Frontal cortex (tissue), 3 donors: ENCODE measurements at regions not wholly inside any gene's neighbourhood (a gene's known extent, or its start where the extent isn't known, plus 50 kb on each side); places are given as distances from the start of the nearest gene placed in this dataset.

Experiments
- DNase-seq, 2 donors: peaks; one replicate each; pipeline ENCODE4 v3.0.0; 2012; ENCODE audit warnings: low spot score in 2 of 2
- FAIRE-seq: peaks from 2 replicates; lab custom pipeline; 2012; peaks lifted over from hg19 to GRCh38; lab: Jason Lieb, UNC
- donor health status: control.
- donor health status: control.
- donor health status: control.

DNA sequence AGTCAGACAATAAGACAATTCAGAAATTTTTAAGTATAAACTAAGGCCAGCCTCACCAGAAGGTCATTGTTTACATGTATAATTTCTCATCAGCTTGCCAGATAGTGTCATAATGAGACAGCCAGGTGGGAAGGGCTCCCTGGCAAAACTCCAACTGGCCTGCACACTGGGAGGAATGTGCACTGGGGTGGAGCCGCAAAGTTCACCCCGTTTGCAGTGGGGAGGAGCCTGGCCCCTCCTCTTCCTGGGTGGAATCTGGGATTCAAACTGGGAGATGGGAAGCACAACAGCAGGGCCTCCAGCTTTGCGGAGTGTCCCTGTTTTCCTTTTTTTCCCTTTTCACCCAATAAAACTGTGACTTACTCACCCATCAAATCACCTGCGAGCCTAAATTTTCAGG, 329.9 kb downstream of the SMARCA1 start:
- FAIRE-seq = no peak
- DNase-seq = no peak

DNA sequence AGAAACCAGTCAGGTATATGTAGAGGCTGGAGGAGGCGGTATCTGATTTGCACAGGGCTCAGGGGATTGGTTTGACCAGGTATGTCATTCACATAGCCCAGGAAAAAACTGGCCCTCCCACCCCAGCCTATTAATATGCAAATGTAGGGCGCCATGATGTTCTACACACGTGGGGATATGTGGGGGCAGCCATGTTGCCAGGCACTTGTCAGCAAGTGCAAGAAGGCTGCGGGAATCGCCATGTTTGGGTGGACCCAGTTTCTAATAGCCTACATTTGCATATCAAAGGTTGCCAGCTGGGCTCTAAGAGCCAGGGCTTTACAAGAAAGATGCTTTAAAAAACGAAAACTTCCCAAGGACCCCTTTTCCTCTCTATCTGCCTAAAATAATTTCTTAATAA, 335.1 kb downstream of the SMARCA1 start:
- no peak for FAIRE-seq
- no peak for DNase-seq

DNA sequence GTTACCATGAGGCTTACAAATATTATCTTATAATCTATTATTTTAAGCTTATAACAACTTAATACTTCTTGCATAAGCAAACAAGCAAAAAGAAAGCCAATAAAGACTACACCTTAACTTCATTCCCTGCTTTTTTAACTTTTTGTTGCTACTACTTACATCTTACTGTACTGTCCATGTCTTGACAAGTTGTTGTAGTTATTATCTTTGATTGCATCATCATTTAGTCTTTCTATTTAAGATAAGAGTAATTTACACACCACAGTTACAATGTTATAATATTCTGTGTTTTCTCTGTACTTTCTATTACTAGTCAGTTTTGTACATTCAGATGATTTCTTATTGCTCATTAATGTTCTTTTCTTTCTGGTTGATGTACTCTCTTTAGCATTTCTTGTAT, 346.6 kb downstream of the SMARCA1 start:
- DNase-seq (no peak), FAIRE-seq (no peak)

DNA sequence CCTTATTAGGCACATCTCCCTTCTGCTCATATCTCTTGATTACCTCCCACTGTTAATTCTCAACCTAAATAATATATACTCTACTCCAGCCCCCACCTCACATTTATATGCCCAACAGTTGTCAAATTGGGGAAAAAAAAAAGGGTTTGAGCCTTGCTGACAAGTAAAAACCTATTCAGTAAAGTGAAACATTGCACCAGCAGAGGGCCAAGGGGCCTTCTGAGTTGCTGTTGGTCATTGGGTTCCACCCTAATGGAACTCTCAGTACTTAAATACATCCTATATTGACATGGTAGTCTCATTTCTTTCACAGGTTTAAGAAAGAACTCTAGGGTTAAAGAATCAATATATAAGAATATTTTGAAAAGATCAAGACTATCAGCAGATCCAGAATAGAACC, 362.2 kb downstream of the SMARCA1 start:
- no peak for FAIRE-seq
- DNase-seq = no peak

DNA sequence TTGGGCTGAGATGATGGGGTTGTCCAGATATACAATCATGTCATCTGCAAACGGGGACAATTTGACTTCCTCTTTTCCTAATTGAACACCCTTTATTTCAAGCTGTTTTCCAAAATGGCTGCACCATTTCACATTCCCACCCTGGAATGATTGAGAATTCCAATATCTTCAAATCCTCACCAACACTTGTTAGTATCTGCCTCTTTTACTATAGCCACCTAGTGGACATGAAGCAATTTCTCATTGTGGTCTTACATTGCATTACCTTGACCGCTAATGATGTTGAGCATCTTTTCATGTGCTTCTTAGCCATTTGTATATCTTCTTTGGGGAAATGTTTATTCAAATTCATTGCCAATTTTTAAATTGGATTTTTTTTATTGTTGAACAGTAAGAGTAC, 364.8 kb downstream of the SMARCA1 start:
- no peak for FAIRE-seq
- no peak for DNase-seq

DNA sequence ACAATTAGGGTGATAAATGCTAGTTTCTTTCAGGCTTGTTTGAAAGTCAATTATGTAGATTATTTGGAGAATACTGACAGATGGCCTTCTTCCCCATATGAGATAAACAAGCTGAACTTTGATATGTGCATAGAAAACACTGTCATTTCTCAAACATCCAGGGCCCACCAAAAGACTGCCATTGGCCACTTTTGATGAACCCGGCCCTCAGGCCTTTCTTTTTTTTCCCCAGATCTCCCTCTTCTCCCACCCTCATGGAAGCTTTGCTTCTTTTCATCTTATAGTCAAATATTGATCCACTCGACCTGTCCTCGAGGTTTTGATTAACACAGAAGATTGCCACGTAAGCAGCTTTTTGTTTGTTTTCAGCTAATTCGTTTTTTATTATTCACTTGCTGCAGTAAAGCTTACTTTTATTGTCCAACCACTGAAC, 377.4 kb downstream of the SMARCA1 start:
- DNase-seq (no peak), FAIRE-seq (no peak)

DNA sequence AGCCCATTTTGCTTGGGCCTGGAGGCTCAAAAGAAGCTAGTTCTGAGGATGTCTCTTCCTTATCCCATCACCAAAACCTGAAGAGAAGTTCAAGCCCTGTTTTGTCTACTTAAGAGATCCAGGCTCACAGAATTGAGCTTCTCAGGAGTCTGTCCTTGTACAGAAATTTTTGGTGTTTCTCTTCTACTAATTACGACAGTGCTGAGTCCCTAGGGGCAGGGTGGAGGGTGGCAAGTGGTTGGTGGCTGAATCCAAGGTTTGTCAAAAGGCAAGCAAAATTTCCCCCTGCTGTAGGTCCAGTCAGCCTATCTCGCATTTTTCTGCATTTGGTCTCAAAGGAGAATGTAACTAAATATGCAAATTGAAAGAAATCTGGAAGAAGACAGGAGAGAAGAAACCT, 377.9 kb downstream of the SMARCA1 start:
- FAIRE-seq (no peak), DNase-seq (no peak)

DNA sequence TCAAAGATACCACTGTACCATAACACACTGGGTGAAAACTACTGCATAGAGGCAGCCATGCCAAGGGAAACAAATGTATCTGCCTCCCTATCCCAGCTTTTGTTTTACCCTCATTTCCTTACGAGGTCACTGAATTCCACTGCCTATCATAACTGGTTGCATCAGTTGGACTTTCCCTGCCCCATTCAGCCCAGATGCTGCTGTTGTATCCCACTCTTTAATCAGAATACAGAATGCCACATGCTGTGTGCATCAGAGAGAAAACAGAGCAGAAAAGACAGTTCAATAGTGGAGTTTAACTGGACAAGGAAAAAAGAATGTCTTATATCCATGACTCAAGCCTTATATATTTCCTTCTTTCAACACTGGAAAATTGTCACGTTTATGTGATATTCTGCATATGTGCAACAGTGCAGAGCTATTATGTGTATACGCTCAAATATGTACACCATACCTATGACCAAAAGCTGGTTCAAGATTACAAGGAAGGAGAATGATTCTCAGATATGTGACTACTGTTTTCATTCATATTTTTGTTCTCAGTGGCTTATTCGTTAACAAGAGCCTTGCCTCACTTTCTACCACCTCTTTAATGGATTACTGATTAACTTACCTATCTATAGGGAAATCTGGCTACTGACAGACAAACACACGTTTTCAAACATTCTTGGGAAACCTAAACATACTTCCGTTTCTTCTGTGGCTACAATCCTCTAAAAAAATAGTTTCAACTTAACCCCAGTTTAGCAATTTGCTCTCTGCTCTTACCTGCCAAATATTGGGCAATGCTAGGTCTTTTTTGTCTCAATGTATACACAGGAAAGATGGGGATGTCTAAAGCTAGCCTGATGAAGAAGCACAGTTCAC, 378.9 kb downstream of the SMARCA1 start:
- no peak for FAIRE-seq
- DNase-seq = no peak

DNA sequence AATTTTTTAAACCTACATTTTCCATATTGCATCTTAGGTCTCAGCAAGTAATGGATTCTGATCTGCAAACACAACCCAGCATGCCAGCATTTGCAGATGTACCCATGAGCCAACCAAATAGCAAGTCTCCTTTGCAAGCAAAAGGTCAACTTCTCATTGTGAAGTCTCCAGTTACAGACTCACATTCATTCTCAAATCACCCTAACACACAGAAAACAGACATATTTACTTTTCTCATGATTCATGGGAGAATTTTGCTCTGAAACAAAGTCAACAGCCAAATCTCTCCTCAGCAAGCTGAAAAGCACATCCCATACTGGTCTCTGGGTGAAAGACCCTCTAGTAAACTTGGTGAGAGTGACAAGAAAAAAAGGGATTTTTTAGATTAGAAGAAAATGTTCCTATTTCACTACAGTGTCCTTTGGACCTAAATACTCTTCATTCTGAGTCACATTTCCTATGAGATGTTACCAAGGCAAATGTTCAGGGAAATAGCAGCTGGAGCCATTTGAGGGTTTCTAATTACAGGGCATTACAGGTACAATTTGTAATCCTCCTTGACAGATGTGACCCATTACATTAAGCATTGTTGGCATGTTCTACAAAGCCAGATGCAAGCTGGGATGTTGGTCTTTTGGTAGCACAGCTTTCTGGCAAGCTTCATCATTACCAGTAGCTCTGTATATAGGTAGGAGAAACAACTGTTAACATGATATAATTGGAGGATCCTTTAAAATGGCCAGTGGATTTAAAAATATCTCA, 383.3 kb downstream of the SMARCA1 start:
- FAIRE-seq = no peak
- DNase-seq = no peak

DNA sequence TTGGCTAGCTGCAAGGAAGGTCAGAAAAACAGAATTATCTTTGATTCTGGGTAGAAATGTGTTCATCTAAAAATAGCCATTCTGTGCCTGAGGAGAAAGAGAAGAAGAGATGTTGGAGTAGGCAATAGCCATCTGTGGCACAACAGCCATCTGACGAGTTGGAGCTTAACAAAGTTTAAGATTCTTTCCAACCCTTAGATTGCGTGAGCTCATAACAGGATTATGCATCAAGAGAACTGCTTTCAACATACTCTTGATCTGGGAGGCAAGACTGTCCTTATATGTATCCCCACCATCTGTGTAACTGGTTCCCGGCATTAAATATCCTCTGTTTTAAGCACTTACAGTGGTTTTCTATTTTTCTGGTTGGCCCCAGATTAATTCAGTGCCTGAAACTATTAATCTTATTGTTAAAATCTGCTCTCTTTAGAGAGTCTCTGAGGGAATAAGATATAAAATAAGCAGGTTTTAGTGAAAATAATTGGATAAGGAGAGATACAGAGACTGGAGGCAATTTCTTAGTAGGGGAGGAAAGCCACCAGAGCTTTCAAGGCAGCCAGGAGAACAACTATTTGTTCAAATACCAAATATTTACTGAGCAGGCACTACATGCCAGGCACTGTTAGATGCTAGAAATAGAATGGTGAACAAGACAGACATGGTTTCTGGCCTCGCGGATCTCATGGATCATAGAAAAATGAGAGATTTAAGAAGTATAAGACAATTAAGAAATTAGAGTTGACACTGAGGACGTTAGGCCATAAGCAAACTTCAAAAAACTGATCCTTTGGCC, 398.0 kb downstream of the SMARCA1 start:
- FAIRE-seq (no peak), DNase-seq (no peak)

DNA sequence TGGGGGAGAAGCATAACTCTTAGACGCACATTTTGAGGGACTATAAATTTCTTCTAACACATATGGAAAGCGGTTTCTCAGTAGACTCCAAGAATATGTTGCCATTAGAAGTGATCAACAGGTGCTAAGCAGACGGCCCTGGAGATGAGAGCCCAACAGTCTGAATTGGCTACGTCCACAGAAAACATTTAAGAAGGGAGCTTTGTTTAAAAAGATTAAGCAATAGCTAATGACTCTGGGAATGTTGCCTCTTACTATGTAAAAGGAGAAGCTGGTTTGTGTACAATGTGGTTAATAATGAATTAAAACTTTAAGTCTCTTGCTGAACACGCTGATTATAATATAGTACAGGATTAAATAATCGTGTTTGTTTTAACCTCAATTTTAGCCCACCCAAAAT, 399.5 kb downstream of the SMARCA1 start:
- FAIRE-seq = no peak

DNA sequence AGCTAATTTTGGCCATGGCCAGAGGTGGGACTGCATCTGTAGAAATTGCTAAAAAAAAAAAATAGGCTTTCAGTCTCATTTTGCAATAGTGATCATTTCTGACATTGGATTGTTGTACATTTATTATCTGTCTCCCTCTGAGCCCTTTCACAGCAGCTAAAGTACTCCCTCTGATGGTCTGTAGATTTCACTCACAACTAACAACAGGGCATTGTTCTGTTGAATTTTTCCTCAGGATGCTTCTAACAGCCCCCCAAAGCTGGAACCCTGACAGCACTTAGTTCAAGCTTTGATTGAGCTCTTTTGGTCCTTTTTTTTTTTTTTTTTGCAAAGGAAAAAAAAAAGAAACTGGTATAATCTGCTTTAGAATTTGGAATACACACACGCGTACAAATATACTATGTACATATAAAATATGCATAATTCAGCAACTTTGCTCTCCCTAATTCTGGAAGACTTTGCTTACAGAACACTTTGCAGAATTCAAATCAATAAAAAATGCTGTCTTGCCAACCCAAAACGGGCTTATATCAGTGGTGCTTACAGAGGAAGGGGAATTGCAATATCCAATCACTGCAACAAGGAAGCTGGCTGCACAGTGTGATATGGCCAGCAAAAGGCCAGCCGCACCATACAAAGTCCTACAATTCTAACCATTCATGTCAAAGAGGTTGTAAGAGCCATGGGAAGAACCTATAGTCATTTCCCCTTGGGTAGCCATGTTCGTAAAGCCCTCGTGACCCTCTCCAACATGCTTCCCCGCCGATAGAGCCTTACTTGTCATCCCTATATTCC, 406.4 kb downstream of the SMARCA1 start:
- DNase-seq = no peak
- FAIRE-seq = no peak

More for the DNA sequence above, 399.5 kb downstream of the SMARCA1 start:
- no peak for DNase-seq

DNA sequence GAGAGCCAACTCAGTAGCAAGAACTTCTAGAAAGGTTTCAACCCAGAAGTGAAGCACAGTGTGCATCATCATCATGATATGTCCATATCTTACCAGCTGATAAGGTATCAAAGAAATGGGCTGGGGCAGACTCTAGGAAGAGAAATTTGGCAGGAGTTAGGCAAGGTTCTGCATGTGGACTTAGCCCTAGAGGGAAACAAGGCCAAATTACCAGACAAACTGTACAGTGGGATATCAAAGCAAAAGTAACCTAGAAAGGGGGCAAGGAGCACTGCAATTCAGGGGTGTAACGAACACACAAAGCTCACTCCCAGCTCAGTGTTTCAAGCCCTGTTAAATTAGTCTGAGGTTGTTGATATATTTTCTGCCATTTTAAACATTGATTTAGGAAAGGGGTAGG, 407.4 kb downstream of the SMARCA1 start:
- DNase-seq = no peak
- no peak for FAIRE-seq

DNA sequence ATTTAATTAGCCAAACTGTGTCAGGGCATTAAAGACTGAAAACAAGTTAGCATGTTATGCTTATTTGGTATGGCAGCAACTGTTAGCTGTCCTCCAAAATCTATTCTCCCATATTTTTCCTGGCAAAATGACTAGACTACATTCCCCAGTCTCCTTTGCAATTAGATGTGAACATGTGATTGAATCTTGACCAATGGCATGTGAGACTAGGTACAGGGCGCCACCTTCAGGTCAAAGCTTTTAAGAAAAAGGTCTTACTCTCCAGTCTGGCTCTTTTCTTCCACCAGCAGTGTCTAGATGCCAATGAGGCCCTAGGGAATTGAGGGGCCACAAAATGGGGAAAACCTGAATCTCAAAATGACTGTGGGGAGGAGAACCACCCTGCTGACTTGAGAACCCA, 408.2 kb downstream of the SMARCA1 start:
- DNase-seq (no peak), FAIRE-seq (no peak)

DNA sequence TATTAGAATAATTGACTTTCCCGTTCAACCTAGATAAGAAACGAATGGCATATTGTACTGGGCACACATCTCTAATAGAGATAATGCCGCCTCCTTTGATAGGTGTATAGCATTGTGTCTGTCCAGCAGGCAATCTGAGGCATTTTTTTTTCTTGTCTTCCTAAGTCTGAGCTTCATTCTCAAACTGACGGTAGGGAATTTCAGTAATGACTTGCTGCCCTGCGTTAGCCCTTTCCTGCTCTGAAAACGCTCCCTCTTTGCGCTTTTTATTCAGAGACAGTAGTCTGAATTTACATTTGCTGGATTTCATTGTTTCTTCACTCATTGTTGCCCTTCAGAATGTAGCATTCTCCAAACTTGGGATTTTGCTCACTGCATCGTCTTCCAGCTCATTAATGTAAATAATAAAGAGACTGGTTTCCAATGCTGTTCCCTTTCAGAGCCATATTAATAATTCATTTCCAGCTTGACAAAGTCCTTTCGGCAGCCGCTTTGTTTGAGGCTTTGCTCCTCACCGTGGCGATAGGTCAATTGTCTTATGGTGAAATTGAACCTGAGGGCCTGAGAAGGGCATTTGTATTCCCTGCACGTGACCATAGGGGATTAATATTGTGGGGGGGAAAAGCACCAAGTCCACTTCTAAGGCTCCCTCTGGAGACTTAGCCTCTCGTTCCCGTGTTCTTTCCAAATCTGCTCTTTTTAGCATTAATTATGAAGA, 412.1 kb downstream of the SMARCA1 start:
- DNase-seq = no peak
- no peak for FAIRE-seq

DNA sequence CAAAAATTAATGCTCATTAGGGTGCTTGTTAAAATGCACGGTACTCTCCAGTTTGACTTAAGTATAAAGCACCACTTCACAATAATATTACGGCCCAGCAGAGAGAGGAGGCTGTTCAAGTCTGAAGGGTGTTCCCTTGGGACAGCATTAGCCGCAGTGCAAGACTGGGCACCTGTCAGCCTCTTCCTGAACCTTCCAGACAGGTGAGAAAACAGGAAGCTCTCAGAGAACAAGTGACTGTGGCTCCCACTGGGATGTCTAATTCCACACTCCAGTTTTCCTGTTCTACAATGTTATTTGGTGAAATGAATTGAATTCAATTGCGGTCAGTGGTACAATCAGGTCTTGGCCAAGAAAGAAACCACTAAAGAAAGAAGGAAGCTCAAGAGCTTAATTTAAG, 414.4 kb downstream of the SMARCA1 start:
- FAIRE-seq (no peak), DNase-seq (no peak)

DNA sequence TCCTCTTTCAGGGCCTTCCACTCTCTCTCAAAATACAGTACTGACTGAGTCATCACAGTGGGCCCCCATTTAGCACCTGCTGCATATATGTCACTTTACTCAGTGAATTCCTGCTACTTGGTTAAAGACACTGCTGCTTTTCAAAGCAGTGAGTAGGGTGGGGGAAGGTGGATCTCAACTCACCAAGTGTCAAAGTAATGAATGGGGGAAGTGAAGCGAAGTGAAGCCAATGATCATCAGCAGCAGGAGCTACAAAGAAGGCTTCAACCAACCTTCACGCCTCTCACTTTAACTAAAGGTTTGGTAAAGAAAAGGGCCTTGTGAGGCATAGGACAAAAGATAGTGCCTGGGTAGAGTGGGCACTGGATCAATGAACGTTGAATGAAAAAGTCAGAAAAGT, 424.1 kb downstream of the SMARCA1 start:
- DNase-seq (no peak), FAIRE-seq (no peak)

DNA sequence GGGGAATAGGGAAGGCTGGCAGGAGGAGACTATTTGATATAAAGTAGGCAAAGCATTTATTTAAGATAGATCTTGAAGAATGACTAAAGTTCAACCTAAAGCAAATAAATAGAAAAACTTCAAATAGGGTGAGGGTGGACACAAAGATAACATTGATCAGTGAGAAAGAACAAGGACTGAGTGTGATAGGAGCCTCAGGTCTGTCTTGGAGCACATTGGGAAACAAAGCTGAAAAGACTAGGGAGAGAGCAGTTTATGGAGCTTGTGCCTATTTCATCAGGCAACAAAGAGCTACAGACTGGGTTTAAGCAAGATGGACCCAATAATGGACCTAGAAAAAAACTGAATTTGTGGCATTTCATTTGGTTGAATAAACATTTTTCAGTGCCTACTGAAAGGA, 425.6 kb downstream of the SMARCA1 start:
- DNase-seq = no peak
- FAIRE-seq = no peak

DNA sequence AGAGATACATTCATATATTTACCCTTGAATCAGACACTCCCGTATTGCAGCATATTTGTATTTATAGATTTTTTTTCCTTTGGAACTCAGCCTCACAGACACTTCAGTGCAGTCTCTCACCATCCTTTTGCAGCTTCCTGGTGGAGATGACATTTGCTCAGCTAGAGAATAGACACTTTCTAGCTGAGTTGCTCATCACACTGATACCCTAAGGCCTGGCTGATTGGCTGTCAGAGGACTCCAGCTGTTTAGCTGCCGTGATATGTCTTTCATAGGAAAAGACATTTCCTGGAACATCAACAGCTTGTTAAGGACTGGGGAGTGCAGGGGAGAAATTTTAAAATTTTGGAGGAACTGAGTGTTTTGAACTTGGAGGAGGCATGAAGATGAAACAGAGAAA, 429.6 kb downstream of the SMARCA1 start:
- no peak for DNase-seq
- no peak for FAIRE-seq
